GM23338 (cell line): ENCODE measurements at regions not wholly inside any gene's neighbourhood (a gene's known extent, or its start where the extent isn't known, plus 50 kb on each side); places are given as distances from the start of the nearest gene placed in this dataset.

ENCODE experiments used
- CTCF ChIP-seq, 2 experiments: fragments of 200-600 bp in 1 of 2; sonication (generic) in 1 of 2; conservative IDR thresholded peaks; 2 replicates each; pipeline versions ENCODE4 v1.5.1 to v1.6.1; 2016 to 2017; ENCODE audit warnings: antibody characterized with exemption in 2 of 2, low read depth in 2 of 2, mild to moderate bottlenecking in 2 of 2, moderate library complexity in 1 of 2
- EZH2 ChIP-seq: fragments of 200-600 bp; sonication (generic); IDR thresholded peaks from one replicate; pipeline ENCODE4 v1.8.0; 2017; ENCODE audit warnings: antibody characterized with exemption, mild to moderate bottlenecking, low read depth; ENCODE audit not compliant: unreplicated experiment
- JUNB ChIP-seq: IDR thresholded peaks from one replicate; pipeline ENCODE4 v1.6.1; 2016; ENCODE audit warnings: antibody characterized with exemption; ENCODE audit not compliant: unreplicated experiment
- TF ChIP-seq, protein P1 (sequence below): IDR thresholded peaks from one replicate; pipeline ENCODE4 v1.6.1; 2018; ENCODE audit warnings: antibody characterized with exemption; ENCODE audit not compliant: unreplicated experiment

DNA sequence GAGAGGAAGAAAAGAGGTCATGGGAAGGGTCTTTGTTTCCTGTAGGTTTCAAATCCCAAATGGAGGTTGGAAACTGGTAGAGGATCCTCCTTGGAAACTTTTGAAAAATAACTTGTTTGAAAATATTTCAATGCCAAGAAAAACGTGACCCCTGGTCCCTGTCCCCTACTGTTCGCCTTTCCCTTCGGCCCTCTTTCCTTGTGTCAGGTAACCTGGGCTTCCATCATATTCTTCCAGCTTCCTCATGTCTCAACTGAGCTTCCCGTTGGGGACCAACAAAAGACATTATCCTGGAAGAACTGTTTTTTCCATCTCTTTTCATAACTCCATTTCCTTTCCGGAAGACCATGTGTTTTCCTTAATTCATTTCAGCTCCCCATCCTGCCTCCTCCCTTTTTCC is 266.8 kb upstream of the ANKRD55 start:
- TF ChIP-seq JUNB (no peak), EZH2 (no peak), CTCF (conservative IDR thresholded peaks at IDR 0.05; ENCODE audit: low read depth in 2 of 2) (no peak)
- TF ChIP-seq, protein P1, sequence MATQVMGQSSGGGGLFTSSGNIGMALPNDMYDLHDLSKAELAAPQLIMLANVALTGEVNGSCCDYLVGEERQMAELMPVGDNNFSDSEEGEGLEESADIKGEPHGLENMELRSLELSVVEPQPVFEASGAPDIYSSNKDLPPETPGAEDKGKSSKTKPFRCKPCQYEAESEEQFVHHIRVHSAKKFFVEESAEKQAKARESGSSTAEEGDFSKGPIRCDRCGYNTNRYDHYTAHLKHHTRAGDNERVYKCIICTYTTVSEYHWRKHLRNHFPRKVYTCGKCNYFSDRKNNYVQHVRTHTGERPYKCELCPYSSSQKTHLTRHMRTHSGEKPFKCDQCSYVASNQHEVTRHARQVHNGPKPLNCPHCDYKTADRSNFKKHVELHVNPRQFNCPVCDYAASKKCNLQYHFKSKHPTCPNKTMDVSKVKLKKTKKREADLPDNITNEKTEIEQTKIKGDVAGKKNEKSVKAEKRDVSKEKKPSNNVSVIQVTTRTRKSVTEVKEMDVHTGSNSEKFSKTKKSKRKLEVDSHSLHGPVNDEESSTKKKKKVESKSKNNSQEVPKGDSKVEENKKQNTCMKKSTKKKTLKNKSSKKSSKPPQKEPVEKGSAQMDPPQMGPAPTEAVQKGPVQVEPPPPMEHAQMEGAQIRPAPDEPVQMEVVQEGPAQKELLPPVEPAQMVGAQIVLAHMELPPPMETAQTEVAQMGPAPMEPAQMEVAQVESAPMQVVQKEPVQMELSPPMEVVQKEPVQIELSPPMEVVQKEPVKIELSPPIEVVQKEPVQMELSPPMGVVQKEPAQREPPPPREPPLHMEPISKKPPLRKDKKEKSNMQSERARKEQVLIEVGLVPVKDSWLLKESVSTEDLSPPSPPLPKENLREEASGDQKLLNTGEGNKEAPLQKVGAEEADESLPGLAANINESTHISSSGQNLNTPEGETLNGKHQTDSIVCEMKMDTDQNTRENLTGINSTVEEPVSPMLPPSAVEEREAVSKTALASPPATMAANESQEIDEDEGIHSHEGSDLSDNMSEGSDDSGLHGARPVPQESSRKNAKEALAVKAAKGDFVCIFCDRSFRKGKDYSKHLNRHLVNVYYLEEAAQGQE = no peak
